OCI-LY3 (cell line): ENCODE measurements at regions not wholly inside any gene's neighbourhood (a gene's known extent, or its start where the extent isn't known, plus 50 kb on each side); places are given as distances from the start of the nearest gene placed in this dataset.

Experiments used
- EZH2phosphoT487 ChIP-seq: fragments of 200-600 bp; shearing (Covaris generic); IDR thresholded peaks from 2 replicates; pipeline ENCODE4 v1.6.1; 2018; ENCODE audit warnings: antibody characterized with exemption, mixed run types, low read depth
- TF ChIP-seq, protein P1 (sequence below): fragments of 200-600, 300-600 bp; sonication (generic); IDR thresholded peaks from 2 replicates; pipeline ENCODE4 v1.5.1; 2014; ENCODE audit warnings: antibody characterized with exemption, low read length, low read depth

GRCh38 chr1:72690871-72691270, 408.5 kb upstream of the NEGR1 start:
- TF ChIP-seq, protein P1, sequence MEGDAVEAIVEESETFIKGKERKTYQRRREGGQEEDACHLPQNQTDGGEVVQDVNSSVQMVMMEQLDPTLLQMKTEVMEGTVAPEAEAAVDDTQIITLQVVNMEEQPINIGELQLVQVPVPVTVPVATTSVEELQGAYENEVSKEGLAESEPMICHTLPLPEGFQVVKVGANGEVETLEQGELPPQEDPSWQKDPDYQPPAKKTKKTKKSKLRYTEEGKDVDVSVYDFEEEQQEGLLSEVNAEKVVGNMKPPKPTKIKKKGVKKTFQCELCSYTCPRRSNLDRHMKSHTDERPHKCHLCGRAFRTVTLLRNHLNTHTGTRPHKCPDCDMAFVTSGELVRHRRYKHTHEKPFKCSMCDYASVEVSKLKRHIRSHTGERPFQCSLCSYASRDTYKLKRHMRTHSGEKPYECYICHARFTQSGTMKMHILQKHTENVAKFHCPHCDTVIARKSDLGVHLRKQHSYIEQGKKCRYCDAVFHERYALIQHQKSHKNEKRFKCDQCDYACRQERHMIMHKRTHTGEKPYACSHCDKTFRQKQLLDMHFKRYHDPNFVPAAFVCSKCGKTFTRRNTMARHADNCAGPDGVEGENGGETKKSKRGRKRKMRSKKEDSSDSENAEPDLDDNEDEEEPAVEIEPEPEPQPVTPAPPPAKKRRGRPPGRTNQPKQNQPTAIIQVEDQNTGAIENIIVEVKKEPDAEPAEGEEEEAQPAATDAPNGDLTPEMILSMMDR: no peak
- no peak for TF ChIP-seq EZH2phosphoT487
